ENCODE measurements at regions not wholly inside any gene's neighbourhood (a gene's known extent, or its start where the extent isn't known, plus 50 kb on each side); places are given as distances from the start of the nearest gene placed in this dataset.

DNA sequence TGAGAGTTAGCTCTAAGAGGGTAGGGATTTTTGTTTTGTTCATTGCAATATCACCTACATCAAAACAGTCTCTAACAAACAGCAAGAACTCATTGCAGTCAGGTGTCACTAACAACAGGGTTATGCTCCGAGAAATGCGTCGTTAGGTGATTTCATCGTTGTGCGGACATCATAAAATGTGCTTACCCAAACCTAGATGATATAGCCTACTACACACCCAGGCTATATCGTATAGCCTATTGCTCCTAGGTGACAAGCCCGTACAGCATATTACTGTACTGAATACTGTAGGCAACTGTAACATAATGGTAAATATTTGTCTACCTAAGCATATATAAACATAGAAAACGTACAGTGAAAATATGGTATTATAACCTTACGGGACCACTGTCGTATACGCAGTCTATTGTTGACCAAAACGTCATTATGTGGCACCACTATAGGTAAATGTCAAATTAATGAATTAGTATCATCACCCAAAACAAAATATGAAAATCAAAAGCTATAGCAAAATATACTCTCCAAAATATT lies 49.9 kb upstream of the TAB2 start:
- no peak for DNase-seq (ENCODE audit: low read depth in 2 of 2)
